Glutamatergic neuron (in vitro differentiated cells): ENCODE measurements at regions not wholly inside any gene's neighbourhood (a gene's known extent, or its start where the extent isn't known, plus 50 kb on each side); places are given as distances from the start of the nearest gene placed in this dataset.

Source experiments
- DNase-seq: peaks from one replicate; pipeline ENCODE4 v3.0.0; 2022
- H3K27ac Mint-ChIP-seq: one replicate; pipeline ENCODE4 v1.8.0; 2020; ENCODE audit warnings: mild to moderate bottlenecking, mixed read lengths, inconsistent platforms; ENCODE audit not compliant: unreplicated experiment
- H3K27me3 Mint-ChIP-seq: one replicate; pipeline ENCODE4 v1.8.0; 2020; ENCODE audit warnings: mild to moderate bottlenecking, moderate library complexity, mixed read lengths, inconsistent platforms; ENCODE audit not compliant: unreplicated experiment
- H3K36me3 Mint-ChIP-seq: one replicate; pipeline ENCODE4 v1.8.0; 2020; ENCODE audit warnings: mild to moderate bottlenecking, mixed read lengths, inconsistent platforms; ENCODE audit not compliant: unreplicated experiment
- H3K4me1 Mint-ChIP-seq: one replicate; pipeline ENCODE4 v1.8.0; 2020; ENCODE audit warnings: mild to moderate bottlenecking, low read depth, mixed read lengths, inconsistent platforms; ENCODE audit not compliant: unreplicated experiment
- H3K4me3 Mint-ChIP-seq: one replicate; pipeline ENCODE4 v1.8.0; 2020; ENCODE audit warnings: mild to moderate bottlenecking, mixed read lengths, inconsistent platforms; ENCODE audit not compliant: unreplicated experiment
- H3K9me3 Mint-ChIP-seq: one replicate; pipeline ENCODE4 v1.8.0; 2020; ENCODE audit warnings: mild to moderate bottlenecking, moderate library complexity, mixed read lengths, inconsistent platforms; ENCODE audit not compliant: unreplicated experiment
- TF ChIP-seq, protein P1 (sequence below): fragments of 200-600 bp; sonication (generic); IDR thresholded peaks from one replicate; pipeline ENCODE4 v1.5.0; 2021; ENCODE audit not compliant: partially characterized antibody, unreplicated experiment

DNA sequence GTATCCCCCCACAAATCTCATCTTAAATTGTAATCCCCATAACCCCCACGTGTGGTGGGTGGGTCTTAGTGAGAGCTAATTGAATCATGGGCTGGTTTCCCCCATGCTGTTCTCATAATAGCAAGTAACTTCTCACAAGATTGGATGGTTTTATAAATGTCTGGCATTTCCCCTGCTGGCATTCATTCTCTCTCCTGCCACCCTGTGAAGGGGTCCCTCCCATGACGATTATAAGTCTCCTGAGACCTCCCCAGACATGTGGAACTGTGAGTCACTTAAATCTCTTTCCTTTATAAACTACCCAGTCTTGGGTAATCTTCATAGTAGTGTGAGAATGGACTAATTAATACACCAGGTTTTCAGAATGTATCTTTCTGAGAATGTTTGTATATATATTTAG lies 1159.4 kb downstream of the FAM181B start:
- H3K9me3 Mint-ChIP-seq = peaks cover 7% of the 10 kb centered on the region
- TF ChIP-seq, protein P1, sequence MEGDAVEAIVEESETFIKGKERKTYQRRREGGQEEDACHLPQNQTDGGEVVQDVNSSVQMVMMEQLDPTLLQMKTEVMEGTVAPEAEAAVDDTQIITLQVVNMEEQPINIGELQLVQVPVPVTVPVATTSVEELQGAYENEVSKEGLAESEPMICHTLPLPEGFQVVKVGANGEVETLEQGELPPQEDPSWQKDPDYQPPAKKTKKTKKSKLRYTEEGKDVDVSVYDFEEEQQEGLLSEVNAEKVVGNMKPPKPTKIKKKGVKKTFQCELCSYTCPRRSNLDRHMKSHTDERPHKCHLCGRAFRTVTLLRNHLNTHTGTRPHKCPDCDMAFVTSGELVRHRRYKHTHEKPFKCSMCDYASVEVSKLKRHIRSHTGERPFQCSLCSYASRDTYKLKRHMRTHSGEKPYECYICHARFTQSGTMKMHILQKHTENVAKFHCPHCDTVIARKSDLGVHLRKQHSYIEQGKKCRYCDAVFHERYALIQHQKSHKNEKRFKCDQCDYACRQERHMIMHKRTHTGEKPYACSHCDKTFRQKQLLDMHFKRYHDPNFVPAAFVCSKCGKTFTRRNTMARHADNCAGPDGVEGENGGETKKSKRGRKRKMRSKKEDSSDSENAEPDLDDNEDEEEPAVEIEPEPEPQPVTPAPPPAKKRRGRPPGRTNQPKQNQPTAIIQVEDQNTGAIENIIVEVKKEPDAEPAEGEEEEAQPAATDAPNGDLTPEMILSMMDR = no peak
- no peaks in the 10 kb centered on the region for H3K36me3 Mint-ChIP-seq
- DNase-seq = no peak
- peaks cover 27% of the 10 kb centered on the region for H3K4me1 Mint-ChIP-seq
- no peak overlapping the region for H3K4me3 Mint-ChIP-seq
- no peak overlapping the region for H3K27ac Mint-ChIP-seq
- peaks cover 5% of the 10 kb centered on the region for H3K27me3 Mint-ChIP-seq

DNA sequence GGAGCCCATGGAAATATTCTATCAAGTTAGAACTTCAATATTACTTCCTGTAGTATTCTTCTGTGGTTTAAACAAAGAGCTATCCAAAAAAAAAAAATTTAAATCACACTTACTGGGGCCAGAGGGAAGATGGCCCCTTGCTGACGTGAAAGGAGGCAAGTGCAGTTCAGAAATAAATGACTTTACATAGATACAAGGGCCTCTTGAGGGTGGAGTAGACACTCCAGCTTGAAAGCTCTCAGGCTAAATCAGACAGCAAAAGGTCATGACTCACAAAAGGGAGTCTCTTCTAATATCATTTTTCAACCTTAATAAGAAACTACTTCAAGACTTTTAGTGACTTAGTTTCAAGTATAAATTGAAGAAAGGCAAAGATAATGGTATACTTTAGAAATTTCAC lies 1160.3 kb downstream of the FAM181B start:
- H3K27ac Mint-ChIP-seq = no peak overlapping the region
- TF ChIP-seq, protein P1 = no peak
- peaks cover 27% of the 10 kb centered on the region for H3K4me1 Mint-ChIP-seq
- no peak for DNase-seq
- no peak overlapping the region for H3K4me3 Mint-ChIP-seq
- peaks cover 5% of the 10 kb centered on the region for H3K27me3 Mint-ChIP-seq
- H3K36me3 Mint-ChIP-seq = no peaks in the 10 kb centered on the region
- H3K9me3 Mint-ChIP-seq = peaks cover 7% of the 10 kb centered on the region

DNA sequence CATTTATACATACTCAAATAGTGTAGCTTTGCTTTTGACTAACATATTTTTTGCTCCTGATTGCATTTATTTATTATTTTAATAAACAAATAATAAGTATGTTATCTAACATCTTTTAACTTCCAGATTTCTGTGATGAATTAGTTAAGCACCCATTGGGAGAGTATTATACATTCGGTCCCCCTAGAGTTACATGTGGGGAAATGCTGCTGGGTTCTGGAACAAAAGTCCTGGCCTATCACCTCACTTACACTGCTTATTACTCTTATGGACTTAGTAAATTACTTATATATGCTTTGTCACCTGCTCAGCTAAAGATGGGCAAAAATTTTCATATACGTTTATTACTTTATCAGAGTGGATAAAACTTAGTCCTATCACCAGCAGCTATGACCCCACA lies 1163.0 kb downstream of the FAM181B start:
- H3K4me3 Mint-ChIP-seq = no peak overlapping the region
- peaks cover 18% of the 10 kb centered on the region for H3K4me1 Mint-ChIP-seq
- no peaks in the 10 kb centered on the region for H3K36me3 Mint-ChIP-seq
- H3K27ac Mint-ChIP-seq = no peak overlapping the region
- H3K9me3 Mint-ChIP-seq = no peaks in the 10 kb centered on the region
- TF ChIP-seq, protein P1 = no peak
- no peak for DNase-seq
- peaks cover 4% of the 10 kb centered on the region for H3K27me3 Mint-ChIP-seq

DNA sequence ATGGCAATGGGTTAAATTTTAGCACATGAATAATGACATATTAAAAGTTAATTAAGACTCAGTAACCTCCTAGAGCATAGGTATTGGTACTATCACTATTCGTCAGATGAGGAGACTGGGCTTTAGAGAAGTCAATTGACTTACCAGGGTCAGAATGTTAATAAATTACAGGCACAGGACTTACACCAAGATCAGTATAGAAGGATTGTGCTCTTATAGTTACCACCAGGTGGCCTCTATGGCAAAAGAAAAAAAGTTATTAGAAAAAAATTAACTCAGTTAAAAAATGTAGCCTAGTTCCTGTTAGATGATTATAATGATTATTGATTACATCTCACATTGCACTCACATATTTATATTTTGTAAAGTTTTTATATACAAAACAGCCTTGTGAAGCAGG lies 1163.7 kb downstream of the FAM181B start:
- Mint-ChIP-seq H3K9me3 (peaks cover 2% of the 10 kb centered on the region), H3K27ac (no peak overlapping the region), H3K36me3 (no peaks in the 10 kb centered on the region), H3K4me1 (peaks cover 14% of the 10 kb centered on the region), H3K4me3 (no peak overlapping the region), H3K27me3 (peaks cover 4% of the 10 kb centered on the region)
- TF ChIP-seq, protein P1 = peak; percentile 22
- DNase-seq = no peak

DNA sequence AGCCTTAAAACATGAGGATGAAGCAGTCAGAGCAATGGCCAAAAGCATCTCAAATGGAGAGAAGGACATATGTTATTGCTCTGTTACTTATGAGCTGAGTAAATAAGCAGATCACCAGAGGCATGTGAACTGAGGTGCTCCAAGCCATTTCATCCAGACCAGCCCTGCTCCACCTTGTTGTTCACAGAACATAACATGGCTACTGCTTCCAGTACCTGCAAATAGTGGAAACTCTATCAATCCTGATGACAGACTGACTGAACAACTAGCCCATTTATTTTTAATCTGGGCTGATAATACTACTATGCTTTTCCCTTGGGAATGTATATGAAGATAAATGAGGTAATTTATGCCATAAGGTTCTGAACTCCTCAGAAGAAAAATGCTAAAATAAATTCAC lies 1164.7 kb downstream of the FAM181B start:
- H3K27me3 Mint-ChIP-seq = peaks cover 4% of the 10 kb centered on the region
- peaks cover 4% of the 10 kb centered on the region for H3K9me3 Mint-ChIP-seq
- H3K27ac Mint-ChIP-seq = no peak overlapping the region
- H3K36me3 Mint-ChIP-seq = no peaks in the 10 kb centered on the region
- H3K4me3 Mint-ChIP-seq = no peak overlapping the region
- peaks cover 9% of the 10 kb centered on the region for H3K4me1 Mint-ChIP-seq
- no peak for DNase-seq
- TF ChIP-seq, protein P1 = no peak
